Thoracic aorta (tissue), 2 donors: ENCODE measurements at regions not wholly inside any gene's neighbourhood (a gene's known extent, or its start where the extent isn't known, plus 50 kb on each side); places are given as distances from the start of the nearest gene placed in this dataset.

Experiments used
- ATAC-seq: fragments of 150-250 bp; one replicate; pipeline ENCODE4 v1.8.0; 2017; ENCODE audit warnings: low read depth; ENCODE audit not compliant: insufficient number of reproducible peaks, low FRiP score
- DNase-seq: peaks from one replicate; pipeline ENCODE4 v3.0.0-alpha.2; 2020; ENCODE audit warnings: low spot score
- H3K27ac ChIP-seq, 2 donors: fragments of 200-600 bp; sonication (generic); 1 replicate in 1 of 2; 2 replicates in 1 of 2; pipeline ENCODE4 v1.5.1; 2016; ENCODE audit warnings: mild to moderate bottlenecking in 2 of 2, moderate library complexity in 2 of 2
- H3K27me3 ChIP-seq: fragments of 200-600 bp; sonication (generic); replicated peaks from 2 replicates; pipeline ENCODE4 v1.6.0; 2016; ENCODE audit warnings: mild to moderate bottlenecking; ENCODE audit not compliant: insufficient read depth
- H3K36me3 ChIP-seq: fragments of 200-600 bp; sonication (generic); one replicate; pipeline ENCODE4 v1.5.1; 2016
- H3K4me1 ChIP-seq, 2 donors: fragments of 200-600 bp; sonication (generic); 1 replicate in 1 of 2; 2 replicates in 1 of 2; pipeline versions ENCODE4 v1.5.1 to v1.6.0; 2016; ENCODE audit warnings: low read depth in 2 of 2, mild to moderate bottlenecking in 1 of 2; ENCODE audit not compliant: control insufficient read depth in 1 of 2
- H3K4me3 ChIP-seq: fragments of 200-600 bp; sonication (generic); 2 replicates; pipeline ENCODE4 v1.5.1; 2016; ENCODE audit warnings: mild to moderate bottlenecking
- H3K9me3 ChIP-seq: fragments of 200-600 bp; sonication (generic); 2 replicates; pipeline ENCODE4 v1.5.1; 2016
- CTCF ChIP-seq: fragments of 200-600 bp; sonication (generic); IDR thresholded peaks from one replicate; pipeline ENCODE4 v1.5.1; 2019; ENCODE audit warnings: antibody characterized with exemption

DNA sequence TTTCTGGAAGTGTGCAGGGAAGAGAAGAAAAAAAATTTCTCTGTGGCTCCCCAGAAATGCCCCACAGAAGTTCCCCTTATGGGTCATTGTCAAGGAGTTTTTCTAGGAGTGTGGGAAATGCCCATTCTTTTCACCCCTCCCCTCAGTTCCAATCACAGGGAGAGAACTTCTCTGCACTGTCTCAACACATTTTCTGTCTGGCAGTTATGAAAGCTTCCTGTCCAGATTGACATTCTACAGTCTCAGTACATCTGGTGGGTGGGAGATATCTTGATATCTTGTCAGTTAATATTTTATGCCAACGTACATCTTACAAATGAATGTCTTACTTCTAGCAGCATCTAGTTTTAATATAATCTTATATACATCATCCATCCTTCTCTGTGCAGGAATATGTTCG lies 566.8 kb upstream of the AADAT start:
- no peak for DNase-seq
- Histone ChIP-seq H3K27me3 (no peaks in the 10 kb centered on the region), H3K9me3 (no peaks in the 10 kb centered on the region), H3K36me3 (no peaks in the 10 kb centered on the region), H3K4me1 (no peaks in the 10 kb centered on the region), H3K4me3 (no peak overlapping the region), H3K27ac (no peak overlapping the region)
- TF ChIP-seq CTCF, result no peak
- ATAC-seq, result no peak

- H3K27ac ChIP-seq, result no peak overlapping the region
- DNase-seq, result no peak
- no peaks in the 10 kb centered on the region for H3K4me1 ChIP-seq
- TF ChIP-seq CTCF, result no peak
- H3K36me3 ChIP-seq, result no peaks in the 10 kb centered on the region
- no peak for ATAC-seq
- no peak overlapping the region for H3K4me3 ChIP-seq
- no peaks in the 10 kb centered on the region for H3K9me3 ChIP-seq
- H3K27me3 ChIP-seq, result no peaks in the 10 kb centered on the region
Measured at GRCh38 chr4:170652571-170652970, 562.8 kb upstream of the AADAT start.

DNA sequence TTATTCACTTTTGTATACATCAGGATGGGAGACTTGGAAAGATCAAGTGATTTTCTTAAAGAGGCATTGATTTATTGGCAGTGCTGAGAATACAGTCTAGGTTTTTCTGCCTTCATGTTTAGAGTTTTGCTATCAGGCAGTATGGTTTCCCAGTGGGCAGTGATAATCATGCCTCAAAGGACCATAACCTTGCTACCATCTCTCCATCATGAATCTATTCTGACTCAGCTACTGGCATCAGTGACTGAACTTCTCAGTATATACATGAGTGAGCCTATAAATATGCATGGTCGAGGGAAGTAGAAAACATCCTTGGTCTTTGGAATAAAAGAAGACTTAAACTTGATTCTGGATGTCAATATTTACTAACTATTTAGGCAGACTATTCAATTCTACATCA lies 562.0 kb upstream of the AADAT start:
- H3K4me1 ChIP-seq, result no peaks in the 10 kb centered on the region
- no peak overlapping the region for H3K4me3 ChIP-seq
- no peak for ATAC-seq
- H3K27ac ChIP-seq, result no peak overlapping the region
- no peaks in the 10 kb centered on the region for H3K36me3 ChIP-seq
- H3K27me3 ChIP-seq, result no peaks in the 10 kb centered on the region
- DNase-seq, result no peak
- TF ChIP-seq CTCF, result no peak
- H3K9me3 ChIP-seq, result no peaks in the 10 kb centered on the region

DNA sequence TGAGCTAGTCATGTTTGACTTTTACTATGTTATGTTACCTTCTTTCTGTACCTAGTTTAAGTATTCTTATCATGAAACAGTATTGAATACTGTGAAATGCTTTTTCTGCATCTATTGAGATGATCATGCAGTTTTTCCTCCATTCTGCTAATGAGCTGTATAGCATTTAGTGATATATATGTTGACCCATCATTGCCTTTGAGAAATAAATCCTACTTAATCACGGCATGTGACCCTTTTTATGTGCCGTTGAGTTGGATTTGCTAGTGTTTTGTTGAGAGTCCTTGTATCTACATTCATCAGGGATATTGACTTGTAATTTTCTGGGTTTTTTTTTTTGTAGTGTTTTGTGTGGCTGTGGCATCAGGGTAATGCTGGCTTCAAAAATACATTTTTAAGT lies 537.7 kb upstream of the AADAT start:
- Histone ChIP-seq H3K4me3 (no peak overlapping the region), H3K36me3 (no peaks in the 10 kb centered on the region), H3K27ac (no peak overlapping the region), H3K4me1 (no peaks in the 10 kb centered on the region), H3K9me3 (peaks cover 7% of the 10 kb centered on the region), H3K27me3 (no peaks in the 10 kb centered on the region)
- no peak for DNase-seq
- no peak for TF ChIP-seq CTCF
- no peak for ATAC-seq

GRCh38 chr4:170623899-170624298 lies 534.1 kb upstream of the AADAT start:
- TF ChIP-seq CTCF, result no peak
- ATAC-seq, result no peak
- H3K27me3 ChIP-seq, result no peaks in the 10 kb centered on the region
- no peak overlapping the region for H3K27ac ChIP-seq
- no peaks in the 10 kb centered on the region for H3K4me1 ChIP-seq
- no peaks in the 10 kb centered on the region for H3K9me3 ChIP-seq
- DNase-seq, result no peak
- H3K36me3 ChIP-seq, result no peaks in the 10 kb centered on the region
- no peak overlapping the region for H3K4me3 ChIP-seq
